ENCODE measurements at regions not wholly inside any gene's neighbourhood (a gene's known extent, or its start where the extent isn't known, plus 50 kb on each side); places are given as distances from the start of the nearest gene placed in this dataset.

GRCh38 chr11:19649751-19650150 is 62.9 kb upstream of the NAV2 start:
- TF ChIP-seq ZC3H10 (CRISPR knock-in tag; IDR thresholded peaks at IDR 0.05) = no peak
- no peak for TF ChIP-seq CREB5 (CRISPR knock-in tag; IDR thresholded peaks at IDR 0.05; ENCODE audit: low read depth)
- TF ChIP-seq ZFP3 (CRISPR knock-in tag; IDR thresholded peaks at IDR 0.05) = no peak
